ENCODE measurements at regions not wholly inside any gene's neighbourhood (a gene's known extent, or its start where the extent isn't known, plus 50 kb on each side); places are given as distances from the start of the nearest gene placed in this dataset.
"Not testable (repeated sequence)": the region's sequence is repeated elsewhere in the genome, so short reads cannot be mapped to it uniquely, and the experiment has no call there.

DNA sequence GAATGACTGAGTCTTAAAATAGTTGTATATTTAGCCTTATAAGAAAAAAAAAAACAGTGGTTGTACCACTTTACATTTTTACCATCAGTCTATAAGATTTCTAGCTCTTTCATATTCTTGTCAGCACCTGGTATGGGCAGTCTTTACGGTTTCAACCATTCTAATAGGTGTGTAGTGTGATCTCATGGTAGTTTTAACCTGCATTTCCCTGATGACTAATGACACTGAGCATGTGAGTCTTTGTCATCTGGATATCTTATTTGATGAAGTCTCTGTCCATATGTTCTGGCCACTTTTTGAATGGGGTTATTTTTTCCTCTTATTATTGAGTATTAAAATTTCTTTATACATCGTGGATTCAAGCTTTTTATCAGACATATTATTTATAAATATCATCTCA lies 365.3 kb upstream of the IGFBP3 start:
- H3K9ac ChIP-seq (ENCODE audit: insufficient read length): no peak overlapping the region
- H3K27ac ChIP-seq: no peak overlapping the region
- DNase-seq (ENCODE audit: low read depth, low spot score): no peak
- no peaks in the 10 kb centered on the region for H3K36me3 ChIP-seq (ENCODE audit: insufficient read depth, low read length)
- no peak overlapping the region for H3K4me3 ChIP-seq
- TF ChIP-seq POLR2AphosphoS5 (IDR thresholded peaks at IDR 0.05; ENCODE audit: borderline replicate concordance, low read depth, low read length): no peak
- TF ChIP-seq EZH2 (IDR thresholded peaks at IDR 0.05): no peak
- TF ChIP-seq FOXP2 (optimal IDR thresholded peaks at IDR 0.05; ENCODE audit: control extremely low read depth, extremely low read length, insufficient read depth): no peak
- H3K9me3 ChIP-seq (ENCODE audit: low read depth, low read length): no peaks in the 10 kb centered on the region

GRCh38 chr7:46285878-46286277 lies 364.8 kb upstream of the IGFBP3 start:
- Histone ChIP-seq H3K9me3 (ENCODE audit: low read depth, low read length) (no peaks in the 10 kb centered on the region), H3K4me3 (no peak overlapping the region), H3K9ac (ENCODE audit: insufficient read length) (no peak overlapping the region), H3K36me3 (ENCODE audit: insufficient read depth, low read length) (no peaks in the 10 kb centered on the region), H3K27ac (no peak overlapping the region)
- TF ChIP-seq FOXP2 (optimal IDR thresholded peaks at IDR 0.05; ENCODE audit: control extremely low read depth, extremely low read length, insufficient read depth) (no peak), EZH2 (IDR thresholded peaks at IDR 0.05) (no peak), POLR2AphosphoS5 (IDR thresholded peaks at IDR 0.05; ENCODE audit: borderline replicate concordance, low read depth, low read length) (no peak)
- no peak for DNase-seq (ENCODE audit: low read depth, low spot score)

DNA sequence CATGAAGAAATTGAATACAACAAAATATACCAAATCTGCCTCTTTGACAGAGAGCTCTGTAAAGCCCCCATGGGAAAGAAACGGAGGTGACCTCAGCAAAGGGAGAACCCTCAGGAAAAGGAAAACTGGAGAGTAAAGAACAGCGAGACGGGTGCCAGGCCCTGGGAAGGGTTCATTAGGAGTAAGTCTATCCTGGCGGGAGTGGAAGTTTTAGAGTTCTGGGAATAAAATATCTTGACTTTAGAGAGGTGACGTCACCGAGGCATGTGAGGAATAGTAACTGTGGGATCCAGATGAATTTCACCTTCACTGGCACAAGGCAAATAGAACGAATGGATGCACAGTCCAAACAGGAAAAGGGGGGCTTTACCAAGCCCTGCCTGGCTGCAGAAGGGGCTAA lies 362.8 kb upstream of the IGFBP3 start:
- no peak for TF ChIP-seq FOXP2 (optimal IDR thresholded peaks at IDR 0.05; ENCODE audit: control extremely low read depth, extremely low read length, insufficient read depth)
- no peak for TF ChIP-seq EZH2 (IDR thresholded peaks at IDR 0.05)
- no peaks in the 10 kb centered on the region for H3K36me3 ChIP-seq (ENCODE audit: insufficient read depth, low read length)
- no peak overlapping the region for H3K27ac ChIP-seq
- no peak for DNase-seq (ENCODE audit: low read depth, low spot score)
- no peaks in the 10 kb centered on the region for H3K9me3 ChIP-seq (ENCODE audit: low read depth, low read length)
- H3K4me3 ChIP-seq: no peak overlapping the region
- no peak overlapping the region for H3K9ac ChIP-seq (ENCODE audit: insufficient read length)

DNA sequence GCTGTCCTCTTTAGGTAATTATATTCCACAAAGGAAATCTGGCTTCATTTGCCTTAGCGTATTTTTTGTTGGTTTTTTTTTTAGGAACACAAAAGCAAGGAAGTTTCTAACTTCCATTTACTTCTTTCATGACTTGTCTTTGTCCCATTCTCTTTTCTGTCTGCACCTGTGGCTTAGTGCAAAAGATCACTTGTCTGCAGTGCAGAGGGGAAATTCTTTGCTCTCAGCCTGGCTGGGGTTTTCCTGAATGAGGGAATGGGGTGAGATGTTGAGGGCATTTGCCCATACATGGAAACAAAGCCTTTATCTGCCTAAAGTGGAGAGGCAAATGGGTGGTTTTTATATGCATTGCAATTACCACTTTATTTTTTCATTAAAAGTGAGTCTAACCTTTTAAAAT lies 361.1 kb upstream of the IGFBP3 start:
- Histone ChIP-seq H3K36me3 (ENCODE audit: insufficient read depth, low read length) (no peaks in the 10 kb centered on the region), H3K4me3 (no peak overlapping the region), H3K9me3 (ENCODE audit: low read depth, low read length) (no peaks in the 10 kb centered on the region), H3K27ac (no peak overlapping the region), H3K9ac (ENCODE audit: insufficient read length) (no peak overlapping the region)
- DNase-seq (ENCODE audit: low read depth, low spot score): no peak
- no peak for TF ChIP-seq FOXP2 (optimal IDR thresholded peaks at IDR 0.05; ENCODE audit: control extremely low read depth, extremely low read length, insufficient read depth)
- TF ChIP-seq EZH2 (IDR thresholded peaks at IDR 0.05): no peak

GRCh38 chr7:46281071-46281470 lies 360.0 kb upstream of the IGFBP3 start:
- H3K4me3 ChIP-seq: no peak overlapping the region

GRCh38 chr7:46279290-46279689 lies 358.2 kb upstream of the IGFBP3 start:
- TF ChIP-seq POLR2AphosphoS5 (IDR thresholded peaks at IDR 0.05; ENCODE audit: borderline replicate concordance, low read depth, low read length): no peak
- no peak for TF ChIP-seq EZH2 (IDR thresholded peaks at IDR 0.05)
- TF ChIP-seq FOXP2 (optimal IDR thresholded peaks at IDR 0.05; ENCODE audit: control extremely low read depth, extremely low read length, insufficient read depth): no peak
- Histone ChIP-seq H3K9ac (ENCODE audit: insufficient read length) (no peak overlapping the region), H3K4me3 (no peak overlapping the region), H3K36me3 (ENCODE audit: insufficient read depth, low read length) (no peaks in the 10 kb centered on the region), H3K27ac (no peak overlapping the region), H3K9me3 (ENCODE audit: low read depth, low read length) (no peaks in the 10 kb centered on the region)
- no peak for DNase-seq (ENCODE audit: low read depth, low spot score)

More at GRCh38 chr7:46281071-46281470, 360.0 kb upstream of the IGFBP3 start:
- Histone ChIP-seq H3K27ac (no peak overlapping the region), H3K9ac (ENCODE audit: insufficient read length) (no peak overlapping the region), H3K9me3 (ENCODE audit: low read depth, low read length) (no peaks in the 10 kb centered on the region), H3K36me3 (ENCODE audit: insufficient read depth, low read length) (no peaks in the 10 kb centered on the region)
- DNase-seq (ENCODE audit: low read depth, low spot score): no peak
- TF ChIP-seq POLR2AphosphoS5 (IDR thresholded peaks at IDR 0.05; ENCODE audit: borderline replicate concordance, low read depth, low read length) (no peak), FOXP2 (optimal IDR thresholded peaks at IDR 0.05; ENCODE audit: control extremely low read depth, extremely low read length, insufficient read depth) (no peak), EZH2 (IDR thresholded peaks at IDR 0.05) (no peak)

- DNase-seq (ENCODE audit: low read depth, low spot score): no peak
- no peak overlapping the region for H3K27ac ChIP-seq
- TF ChIP-seq POLR2AphosphoS5 (IDR thresholded peaks at IDR 0.05; ENCODE audit: borderline replicate concordance, low read depth, low read length) (no peak), EZH2 (IDR thresholded peaks at IDR 0.05) (no peak), FOXP2 (optimal IDR thresholded peaks at IDR 0.05; ENCODE audit: control extremely low read depth, extremely low read length, insufficient read depth) (no peak)
- no peak overlapping the region for H3K9ac ChIP-seq (ENCODE audit: insufficient read length)
- no peaks in the 10 kb centered on the region for H3K36me3 ChIP-seq (ENCODE audit: insufficient read depth, low read length)
- H3K4me3 ChIP-seq: no peak overlapping the region
- H3K9me3 ChIP-seq (ENCODE audit: low read depth, low read length): no peaks in the 10 kb centered on the region
Measured at GRCh38 chr7:46264646-46265045, 343.6 kb upstream of the IGFBP3 start.

GRCh38 chr7:46261638-46262037 lies 340.6 kb upstream of the IGFBP3 start:
- H3K4me3 ChIP-seq; H3K9me3 ChIP-seq (ENCODE audit: low read depth, low read length); DNase-seq (ENCODE audit: low read depth, low spot score); H3K36me3 ChIP-seq (ENCODE audit: insufficient read depth, low read length); H3K27ac ChIP-seq; H3K9ac ChIP-seq (ENCODE audit: insufficient read length): not testable (repeated sequence)

- no peak overlapping the region for H3K27ac ChIP-seq
- no peaks in the 10 kb centered on the region for H3K9me3 ChIP-seq (ENCODE audit: low read depth, low read length)
- no peaks in the 10 kb centered on the region for H3K36me3 ChIP-seq (ENCODE audit: insufficient read depth, low read length)
- no peak overlapping the region for H3K9ac ChIP-seq (ENCODE audit: insufficient read length)
- DNase-seq (ENCODE audit: low read depth, low spot score): no peak
- H3K4me3 ChIP-seq: no peak overlapping the region
- TF ChIP-seq FOXP2 (optimal IDR thresholded peaks at IDR 0.05; ENCODE audit: control extremely low read depth, extremely low read length, insufficient read depth): no peak
- TF ChIP-seq POLR2AphosphoS5 (IDR thresholded peaks at IDR 0.05; ENCODE audit: borderline replicate concordance, low read depth, low read length): no peak
- no peak for TF ChIP-seq EZH2 (IDR thresholded peaks at IDR 0.05)
Measured at GRCh38 chr7:46259947-46260346, 338.9 kb upstream of the IGFBP3 start.

All from SK-N-MC (cell line).